Stimulated activated CD8-positive, alpha-beta memory T cell treated with anti-CD3 and anti-CD28 coated beads, Interleukin-4, amount 100 ng/mL, for 1 hour (primary cell): ENCODE measurements at regions not wholly inside any gene's neighbourhood (a gene's known extent, or its start where the extent isn't known, plus 50 kb on each side); places are given as distances from the start of the nearest gene placed in this dataset.
"Not testable (repeated sequence)": the region's sequence is repeated elsewhere in the genome, so short reads cannot be mapped to it uniquely, and the experiment has no call there.

Experiments
- DNase-seq, 2 donors: peaks; one replicate each; pipeline ENCODE4 v3.0.0-alpha.2; 2020; ENCODE audit warnings: low read depth in 2 of 2, low spot score in 1 of 2

- no peak for DNase-seq
These were observed 50.1 kb upstream of the BCL6 start for GRCh38 chr3:187795207-187795960.

GRCh38 chr3:187798126-187798525 lies 52.9 kb upstream of the BCL6 start:
- no peak for DNase-seq

GRCh38 chr3:187798531-187799530 lies 53.6 kb upstream of the BCL6 start:
- no peak for DNase-seq

- DNase-seq, result no peak
These were observed 54.8 kb upstream of the BCL6 start for GRCh38 chr3:187799942-187800641.

- DNase-seq, result no peak
These were observed 55.9 kb upstream of the BCL6 start for GRCh38 chr3:187801152-187801551.

- no peak for DNase-seq
These were observed 57.1 kb upstream of the BCL6 start for GRCh38 chr3:187802203-187802927.

- no peak for DNase-seq
These were observed 57.6 kb upstream of the BCL6 start for GRCh38 chr3:187802928-187803259.

GRCh38 chr3:187804120-187804744 lies 59.0 kb upstream of the BCL6 start:
- no peak for DNase-seq

- DNase-seq, result no peak
These were observed 59.5 kb upstream of the BCL6 start for GRCh38 chr3:187804745-187805121.

- no peak for DNase-seq
These were observed 60.5 kb upstream of the BCL6 start for GRCh38 chr3:187805774-187806173.

- no peak for DNase-seq
These were observed 62.0 kb upstream of the BCL6 start for GRCh38 chr3:187807086-187807862.

- no peak for DNase-seq
These were observed 63.2 kb upstream of the BCL6 start for GRCh38 chr3:187808527-187808895.

- no peak for DNase-seq
These were observed 64.3 kb upstream of the BCL6 start for GRCh38 chr3:187809612-187809991.

GRCh38 chr3:187810021-187810446 lies 64.8 kb upstream of the BCL6 start:
- no peak for DNase-seq

- no peak for DNase-seq
These were observed 66.5 kb upstream of the BCL6 start for GRCh38 chr3:187811585-187812250.

GRCh38 chr3:187812496-187812895 lies 67.2 kb upstream of the BCL6 start:
- DNase-seq, result no peak

GRCh38 chr3:187813198-187813597 lies 67.9 kb upstream of the BCL6 start:
- no peak for DNase-seq

- not testable (repeated sequence) for DNase-seq
These were observed 72.5 kb upstream of the BCL6 start for GRCh38 chr3:187817766-187818165.

- DNase-seq, result no peak
These were observed 76.5 kb upstream of the BCL6 start for GRCh38 chr3:187821616-187822317.
